ENCODE measurements at regions not wholly inside any gene's neighbourhood (a gene's known extent, or its start where the extent isn't known, plus 50 kb on each side); places are given as distances from the start of the nearest gene placed in this dataset.

GRCh38 chr4:18106620-18107019 is 85.1 kb upstream of the LCORL start:
- TF ChIP-seq POLR2AphosphoS5 (IDR thresholded peaks at IDR 0.05; ENCODE audit: low read depth) (no peak), CTCF (IDR thresholded peaks at IDR 0.05; ENCODE audit: insufficient read depth, low read length) (no peak), SPI1 (IDR thresholded peaks at IDR 0.05; ENCODE audit: borderline replicate concordance, low read depth) (no peak), REST (IDR thresholded peaks at IDR 0.05; ENCODE audit: insufficient replicate concordance, low read depth) (no peak), GABPA (IDR thresholded peaks at IDR 0.05; ENCODE audit: low read depth) (no peak)
- Histone ChIP-seq H3K27ac (replicated peaks) (no peak overlapping the region), H3K4me3 (replicated peaks; ENCODE audit: insufficient read depth, low read length) (no peak overlapping the region), H3K27me3 (ENCODE audit: insufficient read depth, poor library complexity, severe bottlenecking) (no peaks in the 10 kb centered on the region)
- no peak for DNase-seq (ENCODE audit: low read depth in 1 of 2, low spot score in 1 of 2)

- no peak for DNase-seq (ENCODE audit: low read depth in 1 of 2, low spot score in 1 of 2)
These were observed 83.8 kb upstream of the LCORL start for GRCh38 chr4:18105030-18106011.

More at GRCh38 chr4:18105030-18106011, 83.8 kb upstream of the LCORL start:
- H3K27me3 ChIP-seq (ENCODE audit: insufficient read depth, poor library complexity, severe bottlenecking) = no peaks in the 10 kb centered on the region
- H3K27ac ChIP-seq (replicated peaks) = no peak overlapping the region
- no peak overlapping the region for H3K4me3 ChIP-seq (replicated peaks; ENCODE audit: insufficient read depth, low read length)
- TF ChIP-seq GABPA (IDR thresholded peaks at IDR 0.05; ENCODE audit: low read depth) (no peak), REST (IDR thresholded peaks at IDR 0.05; ENCODE audit: insufficient replicate concordance, low read depth) (no peak), CTCF (IDR thresholded peaks at IDR 0.05; ENCODE audit: insufficient read depth, low read length) (no peak), SPI1 (IDR thresholded peaks at IDR 0.05; ENCODE audit: borderline replicate concordance, low read depth) (no peak), POLR2AphosphoS5 (IDR thresholded peaks at IDR 0.05; ENCODE audit: low read depth) (no peak)

Data from HL-60 (cell line).